ENCODE measurements at regions not wholly inside any gene's neighbourhood (a gene's known extent, or its start where the extent isn't known, plus 50 kb on each side); places are given as distances from the start of the nearest gene placed in this dataset.

- dilution Hi-C loops (cut with MboI; ENCODE audit: extremely low pct_ligation_motif_present, low sequenced_read_pairs), result no loop called here
- no peaks in the 10 kb centered on the region for H3K9me1 ChIP-seq (ENCODE audit: control insufficient read depth, extremely low read depth, insufficient read depth, low read length)
- no peak overlapping the region for H3K4me2 ChIP-seq (ENCODE audit: control insufficient read depth, extremely low read depth, insufficient read depth, low read depth, low read length)
- no peak for DNase-seq (ENCODE audit: low read depth, low spot score)
- no peaks in the 10 kb centered on the region for H3K27me3 ChIP-seq (ENCODE audit: control insufficient read depth, extremely low read depth, insufficient read depth, low read length)
- FAIRE-seq, result no peak
- no peak overlapping the region for H3K27ac ChIP-seq (ENCODE audit: control insufficient read depth, insufficient read depth, low read length)
- no peaks in the 10 kb centered on the region for H3K36me3 ChIP-seq (ENCODE audit: control insufficient read depth in 2 of 2, extremely low read depth in 1 of 2, insufficient read depth in 2 of 2, low read length in 2 of 2)
- no peak overlapping the region for H3K9ac ChIP-seq (ENCODE audit: control insufficient read depth, extremely low read depth, insufficient read depth, low read length)
- no peaks in the 10 kb centered on the region for H3K79me2 ChIP-seq (ENCODE audit: control insufficient read depth, insufficient read depth, low read length)
- no peak overlapping the region for H2AFZ ChIP-seq (ENCODE audit: control insufficient read depth, low read length)
- H3K4me1 ChIP-seq (ENCODE audit: control insufficient read depth, extremely low read depth, insufficient read depth, low read length), result no peaks in the 10 kb centered on the region
- no peak overlapping the region for H3K4me3 ChIP-seq (ENCODE audit: control insufficient read depth in 2 of 3, extremely low read depth in 1 of 3, insufficient read depth in 2 of 3, low read depth in 1 of 3, low read length in 3 of 3)
- H3K9me3 ChIP-seq (ENCODE audit: control insufficient read depth, low read depth, low read length), result no peaks in the 10 kb centered on the region
- TF ChIP-seq EZH2 (IDR thresholded peaks at IDR 0.05; ENCODE audit: low read length), result no peak
- TF ChIP-seq CTCF (optimal IDR thresholded peaks at IDR 0.05 in 1 of 3, IDR thresholded peaks at IDR 0.05 in 1 of 3, conservative IDR thresholded peaks at IDR 0.05 in 1 of 3; ENCODE audit: extremely low read depth in 1 of 3, insufficient read depth in 2 of 3, low read length in 3 of 3), result no peak
- H4K20me1 ChIP-seq (ENCODE audit: control insufficient read depth, extremely low read depth, insufficient read depth, low read length), result no peaks in the 10 kb centered on the region
These were observed 131.1 kb upstream of the CEP162 start for GRCh38 chr6:84358581-84358980.

- Histone ChIP-seq H3K36me3 (ENCODE audit: control insufficient read depth in 2 of 2, extremely low read depth in 1 of 2, insufficient read depth in 2 of 2, low read length in 2 of 2) (no peaks in the 10 kb centered on the region), H3K4me1 (ENCODE audit: control insufficient read depth, extremely low read depth, insufficient read depth, low read length) (no peaks in the 10 kb centered on the region), H3K79me2 (ENCODE audit: control insufficient read depth, insufficient read depth, low read length) (no peaks in the 10 kb centered on the region), H3K9ac (ENCODE audit: control insufficient read depth, extremely low read depth, insufficient read depth, low read length) (no peak overlapping the region), H3K9me3 (ENCODE audit: control insufficient read depth, low read depth, low read length) (no peaks in the 10 kb centered on the region), H3K27ac (ENCODE audit: control insufficient read depth, insufficient read depth, low read length) (no peak overlapping the region), H3K4me2 (ENCODE audit: control insufficient read depth, extremely low read depth, insufficient read depth, low read depth, low read length) (no peak overlapping the region), H2AFZ (ENCODE audit: control insufficient read depth, low read length) (no peak overlapping the region), H3K9me1 (ENCODE audit: control insufficient read depth, extremely low read depth, insufficient read depth, low read length) (no peaks in the 10 kb centered on the region), H3K27me3 (ENCODE audit: control insufficient read depth, extremely low read depth, insufficient read depth, low read length) (no peaks in the 10 kb centered on the region), H3K4me3 (ENCODE audit: control insufficient read depth in 2 of 3, extremely low read depth in 1 of 3, insufficient read depth in 2 of 3, low read depth in 1 of 3, low read length in 3 of 3) (no peak overlapping the region), H4K20me1 (ENCODE audit: control insufficient read depth, extremely low read depth, insufficient read depth, low read length) (no peaks in the 10 kb centered on the region)
- dilution Hi-C loops (cut with MboI; ENCODE audit: extremely low pct_ligation_motif_present, low sequenced_read_pairs), result no loop called here
- FAIRE-seq, result no peak
- DNase-seq (ENCODE audit: low read depth, low spot score), result no peak
- TF ChIP-seq CTCF (optimal IDR thresholded peaks at IDR 0.05 in 1 of 3, IDR thresholded peaks at IDR 0.05 in 1 of 3, conservative IDR thresholded peaks at IDR 0.05 in 1 of 3; ENCODE audit: extremely low read depth in 1 of 3, insufficient read depth in 2 of 3, low read length in 3 of 3) (no peak), EZH2 (IDR thresholded peaks at IDR 0.05; ENCODE audit: low read length) (no peak)
These were observed 130.2 kb upstream of the CEP162 start for GRCh38 chr6:84357631-84358030.

All from keratinocyte (primary cell).